Activated naive CD8-positive, alpha-beta T cell treated with anti-CD3 and anti-CD28 coated beads, Interleukin-2, amount 50 U/mL, for 24 hours (primary cell): ENCODE measurements at regions not wholly inside any gene's neighbourhood (a gene's known extent, or its start where the extent isn't known, plus 50 kb on each side); places are given as distances from the start of the nearest gene placed in this dataset.

Experiments used
- ATAC-seq: fragments of 150-1000 bp; cut with Tn5 transposase; one replicate; pipeline ENCODE4 v1.10.0; 2021
- DNase-seq: peaks from one replicate; pipeline ENCODE4 v3.0.0; 2021
- H3K27ac Mint-ChIP-seq: one replicate; pipeline ENCODE4 v1.8.0; 2021; ENCODE audit warnings: mild to moderate bottlenecking, mixed read lengths
- H3K27me3 Mint-ChIP-seq: one replicate; pipeline ENCODE4 v1.8.0; 2021; ENCODE audit warnings: mixed read lengths
- H3K36me3 Mint-ChIP-seq: one replicate; pipeline ENCODE4 v1.8.0; 2021; ENCODE audit warnings: low read depth, mixed read lengths
- H3K4me1 Mint-ChIP-seq: one replicate; pipeline ENCODE4 v1.8.0; 2021; ENCODE audit warnings: mixed read lengths
- H3K4me3 Mint-ChIP-seq: one replicate; pipeline ENCODE4 v1.8.0; 2021; ENCODE audit warnings: mild to moderate bottlenecking, moderate library complexity, mixed read lengths
- H3K9me3 Mint-ChIP-seq: one replicate; pipeline ENCODE4 v1.8.0; 2021; ENCODE audit warnings: mixed read lengths

DNA sequence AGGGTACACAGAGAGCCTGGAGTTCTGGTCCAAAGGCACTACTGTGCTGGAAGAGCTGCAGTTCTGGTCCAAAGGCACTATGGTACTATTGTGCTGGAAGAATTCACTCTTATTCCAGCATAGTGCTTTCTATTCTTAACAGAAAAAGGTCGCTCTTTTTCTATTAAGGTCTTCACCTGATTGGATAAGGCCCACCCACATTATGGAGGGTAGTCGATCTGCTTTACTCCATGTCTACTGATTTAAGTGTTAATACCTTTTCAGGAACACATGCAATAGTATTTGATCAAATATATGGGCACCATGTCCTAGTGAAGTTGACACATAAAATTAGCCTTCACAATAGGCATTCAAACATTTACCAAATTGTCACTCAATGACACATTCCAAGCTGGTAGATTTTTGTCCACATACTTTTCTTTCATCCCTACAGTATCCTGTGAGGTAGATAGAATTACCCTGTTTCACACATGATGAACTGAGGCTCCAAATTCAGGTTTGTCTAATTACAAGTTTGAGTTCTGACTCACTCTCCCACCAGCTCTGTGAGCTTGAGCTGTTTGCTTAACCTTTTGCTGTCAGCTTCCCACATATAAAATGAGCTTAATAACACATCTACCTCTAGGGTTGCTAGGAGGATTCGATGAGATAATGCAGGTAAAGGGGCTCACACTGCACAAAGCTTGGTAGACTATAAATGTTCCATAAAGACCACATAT lies 129.9 kb downstream of the AIPL1 start:
- Mint-ChIP-seq H3K4me3 (no peak overlapping the region), H3K9me3 (no peaks in the 10 kb centered on the region), H3K36me3 (no peaks in the 10 kb centered on the region), H3K27me3 (peaks cover 17% of the 10 kb centered on the region), H3K4me1 (no peaks in the 10 kb centered on the region), H3K27ac (no peak overlapping the region)
- ATAC-seq: no peak
- DNase-seq: no peak

DNA sequence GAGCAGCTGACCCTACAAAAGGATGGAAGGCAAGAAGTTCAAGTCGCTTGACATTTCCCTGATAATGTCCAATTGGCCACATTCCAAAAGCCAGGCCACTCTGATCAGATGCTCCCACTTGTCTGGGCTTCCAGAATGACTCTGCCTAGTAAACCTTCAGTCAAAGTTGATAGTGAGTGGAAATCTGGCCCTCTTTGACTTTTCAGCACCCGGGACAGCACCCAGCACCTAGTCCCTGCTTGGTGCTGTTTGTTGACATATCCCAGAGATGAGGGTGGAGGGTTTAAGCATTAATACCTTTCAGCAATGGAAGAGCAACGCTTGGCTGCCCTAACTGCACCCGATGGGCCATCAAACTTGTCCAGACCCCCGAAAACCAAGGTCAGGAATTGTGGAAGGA lies 131.3 kb downstream of the AIPL1 start:
- Mint-ChIP-seq H3K27ac (no peak overlapping the region), H3K9me3 (no peaks in the 10 kb centered on the region), H3K4me3 (no peak overlapping the region), H3K36me3 (no peaks in the 10 kb centered on the region), H3K4me1 (no peaks in the 10 kb centered on the region), H3K27me3 (peaks cover 26% of the 10 kb centered on the region)
- DNase-seq (peak; percentile 15), ATAC-seq (no peak)

DNA sequence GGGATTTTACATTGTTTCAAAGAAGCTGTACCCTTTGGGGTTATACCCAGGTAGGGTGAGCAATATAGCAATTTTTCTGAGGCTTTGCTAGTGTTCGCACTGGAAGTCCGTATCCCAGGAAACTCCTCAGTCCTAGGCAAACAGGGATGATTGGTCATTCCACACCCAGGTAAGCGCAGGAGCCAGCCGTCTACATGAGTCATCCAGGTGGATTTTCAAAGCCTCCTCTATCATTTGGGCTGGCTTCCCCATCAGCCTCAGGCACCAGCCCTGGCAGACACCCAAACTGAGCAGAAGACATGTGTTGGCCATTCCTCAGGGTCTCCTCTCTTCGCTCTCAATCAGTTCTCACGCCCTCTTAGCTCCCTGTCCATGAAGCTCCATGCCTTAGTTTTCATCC lies 135.6 kb downstream of the AIPL1 start:
- Mint-ChIP-seq H3K36me3 (no peaks in the 10 kb centered on the region), H3K4me3 (no peak overlapping the region), H3K4me1 (no peaks in the 10 kb centered on the region), H3K9me3 (no peaks in the 10 kb centered on the region), H3K27me3 (peaks cover 23% of the 10 kb centered on the region), H3K27ac (no peak overlapping the region)
- no peak for DNase-seq
- ATAC-seq: no peak

DNA sequence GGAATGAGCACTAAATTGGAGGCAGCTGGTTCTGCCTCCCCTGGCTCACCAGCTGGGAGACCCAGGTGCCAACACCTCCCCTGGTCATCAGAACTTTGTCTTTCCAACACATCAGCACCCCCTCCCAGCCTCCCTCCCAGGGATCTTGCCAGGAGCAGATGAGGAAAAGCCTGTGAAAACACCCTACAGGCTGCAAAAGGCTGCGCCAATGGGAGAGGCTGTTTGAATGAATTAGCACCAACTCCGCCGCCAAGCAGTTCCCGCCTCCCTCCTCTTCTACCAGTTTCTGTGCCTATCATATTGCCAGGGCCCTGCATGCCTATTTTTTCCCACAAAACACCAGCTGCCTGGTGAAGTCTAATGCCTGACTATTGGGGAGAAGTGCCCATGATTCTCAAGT lies 137.0 kb downstream of the AIPL1 start:
- ATAC-seq (no peak), DNase-seq (no peak)
- Mint-ChIP-seq H3K4me3 (no peak overlapping the region), H3K27me3 (peaks cover 26% of the 10 kb centered on the region), H3K4me1 (no peaks in the 10 kb centered on the region), H3K36me3 (no peaks in the 10 kb centered on the region), H3K27ac (no peak overlapping the region), H3K9me3 (no peaks in the 10 kb centered on the region)

DNA sequence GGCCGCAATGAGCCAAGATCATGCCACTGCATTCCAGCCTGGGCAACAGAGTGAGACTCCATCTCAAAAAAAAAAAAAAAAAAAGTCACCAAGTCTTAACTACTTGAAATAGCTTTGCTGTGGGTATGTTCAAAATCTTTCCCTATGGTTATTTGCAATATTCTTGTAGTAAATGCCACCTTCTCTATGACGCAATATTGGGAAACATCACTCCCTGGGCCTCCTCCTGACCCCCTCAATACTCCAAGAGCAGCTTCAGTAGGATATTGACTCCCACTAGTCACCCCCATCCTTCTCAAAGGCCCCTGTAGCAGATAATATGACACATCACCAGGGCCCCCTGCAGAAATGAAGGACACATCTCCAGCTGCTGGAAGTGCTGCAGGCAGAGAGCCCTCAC lies 137.8 kb downstream of the AIPL1 start:
- Mint-ChIP-seq H3K27me3 (peaks cover 26% of the 10 kb centered on the region), H3K27ac (no peak overlapping the region), H3K4me3 (no peak overlapping the region), H3K4me1 (no peaks in the 10 kb centered on the region), H3K36me3 (no peaks in the 10 kb centered on the region), H3K9me3 (no peaks in the 10 kb centered on the region)
- ATAC-seq (no peak), DNase-seq (no peak)

DNA sequence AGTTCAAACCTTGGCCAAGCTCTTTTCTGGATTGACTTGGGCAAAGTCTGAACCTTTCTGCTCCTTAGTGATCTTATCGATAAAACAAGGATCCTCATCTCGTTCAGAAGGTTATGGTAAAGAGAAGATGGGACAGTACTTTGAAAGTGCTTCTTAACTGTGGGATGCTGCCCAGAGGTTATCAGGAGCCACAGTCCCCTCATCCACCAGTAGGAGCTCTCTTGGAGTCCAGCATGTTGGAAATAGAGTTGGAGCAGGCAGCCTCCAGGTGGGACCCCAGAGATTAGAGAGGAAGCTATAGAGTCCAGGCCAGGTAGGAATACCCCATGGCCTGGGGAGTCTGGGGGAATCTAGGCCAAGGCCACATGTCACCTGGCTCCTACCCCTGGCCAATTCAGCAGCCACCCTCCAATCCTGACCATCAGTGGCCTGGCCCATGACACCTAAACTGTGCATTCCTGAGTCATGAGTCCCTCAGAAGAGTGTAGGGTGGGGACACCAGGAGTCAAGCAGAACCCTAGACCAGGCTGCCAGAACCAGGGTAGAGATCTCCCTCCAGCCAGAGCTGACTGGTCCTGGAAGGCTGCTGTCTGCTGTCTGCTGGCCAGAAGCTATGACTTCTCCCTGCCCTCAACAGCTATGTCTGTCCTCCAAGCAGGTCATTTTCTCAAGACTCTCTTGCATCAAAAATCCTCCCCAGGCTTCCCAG lies 144.3 kb downstream of the AIPL1 start:
- Mint-ChIP-seq H3K9me3 (no peaks in the 10 kb centered on the region), H3K36me3 (no peaks in the 10 kb centered on the region), H3K4me1 (no peaks in the 10 kb centered on the region), H3K4me3 (no peak overlapping the region), H3K27ac (no peak overlapping the region), H3K27me3 (peaks cover 14% of the 10 kb centered on the region)
- ATAC-seq: no peak
- DNase-seq: no peak

DNA sequence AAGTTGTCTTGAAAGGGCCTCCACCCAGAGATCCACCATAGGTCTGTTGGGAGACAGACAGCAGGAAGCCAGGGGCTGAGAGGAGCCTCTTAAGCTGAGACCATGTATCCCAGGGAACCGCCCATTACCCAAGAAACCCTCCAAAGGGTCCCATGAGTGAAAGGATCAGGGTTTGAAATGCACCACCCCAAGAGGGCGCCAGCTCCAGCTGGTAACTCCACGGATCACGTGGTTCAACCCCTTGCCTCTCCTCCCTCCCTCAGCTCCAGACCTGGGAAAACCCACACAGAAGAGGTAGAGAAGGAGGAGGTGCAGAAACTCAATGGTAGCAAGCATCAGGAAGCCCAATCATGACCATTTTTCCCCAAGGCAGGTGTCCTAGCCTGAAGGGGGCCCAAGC lies 148.7 kb downstream of the AIPL1 start:
- H3K36me3 Mint-ChIP-seq: no peaks in the 10 kb centered on the region
- no peaks in the 10 kb centered on the region for H3K4me1 Mint-ChIP-seq
- H3K27ac Mint-ChIP-seq: no peak overlapping the region
- ATAC-seq: no peak
- H3K9me3 Mint-ChIP-seq: no peaks in the 10 kb centered on the region
- DNase-seq: no peak
- peaks cover 9% of the 10 kb centered on the region for H3K27me3 Mint-ChIP-seq
- H3K4me3 Mint-ChIP-seq: no peak overlapping the region

DNA sequence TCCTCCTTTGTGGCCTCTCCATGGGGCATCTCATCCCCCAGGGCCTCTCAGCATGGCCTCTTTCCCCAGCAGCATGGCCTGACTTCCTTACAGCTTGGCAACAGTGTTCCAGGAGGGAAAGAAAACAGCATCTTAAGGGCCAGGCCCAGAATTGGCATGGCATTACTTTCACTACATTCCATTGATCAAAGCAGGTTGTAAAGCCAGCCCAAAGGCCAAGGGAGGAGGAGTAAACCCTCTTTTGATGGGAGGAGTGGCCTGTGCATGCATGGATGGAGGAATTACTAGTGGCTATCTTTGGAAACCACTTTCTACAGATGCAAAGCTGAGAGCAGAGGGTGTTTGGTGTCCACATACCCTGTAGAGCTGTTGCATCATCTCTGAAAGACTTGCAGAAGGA lies 149.4 kb downstream of the AIPL1 start:
- no peak for DNase-seq
- no peak for ATAC-seq
- Mint-ChIP-seq H3K27me3 (peaks cover 11% of the 10 kb centered on the region), H3K4me3 (no peak overlapping the region), H3K9me3 (no peaks in the 10 kb centered on the region), H3K36me3 (no peaks in the 10 kb centered on the region), H3K4me1 (no peaks in the 10 kb centered on the region), H3K27ac (no peak overlapping the region)

DNA sequence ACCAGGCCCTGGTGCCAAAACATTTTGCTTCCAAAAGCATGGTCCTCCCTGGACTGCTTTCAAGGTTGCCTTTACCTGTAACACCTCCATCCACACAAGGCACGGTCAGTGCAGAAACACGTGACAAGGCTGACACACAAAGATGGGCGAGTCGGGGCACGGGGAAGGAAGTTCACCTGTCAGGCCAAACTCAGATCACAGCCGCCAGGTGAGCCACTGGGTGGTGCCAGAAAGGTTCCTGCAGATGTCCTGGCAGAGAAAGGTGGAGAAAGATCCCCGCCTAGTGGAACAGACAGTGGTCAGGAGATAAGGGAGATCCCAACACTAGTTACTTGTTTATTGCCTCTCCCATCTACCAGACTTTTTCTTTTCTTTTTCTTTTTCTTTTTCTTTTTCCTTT lies 155.3 kb downstream of the AIPL1 start:
- H3K36me3 Mint-ChIP-seq: no peaks in the 10 kb centered on the region
- H3K4me3 Mint-ChIP-seq: no peak overlapping the region
- no peak overlapping the region for H3K27ac Mint-ChIP-seq
- H3K4me1 Mint-ChIP-seq: no peaks in the 10 kb centered on the region
- ATAC-seq (no peak), DNase-seq (no peak)
- no peaks in the 10 kb centered on the region for H3K9me3 Mint-ChIP-seq
- peaks cover 7% of the 10 kb centered on the region for H3K27me3 Mint-ChIP-seq

DNA sequence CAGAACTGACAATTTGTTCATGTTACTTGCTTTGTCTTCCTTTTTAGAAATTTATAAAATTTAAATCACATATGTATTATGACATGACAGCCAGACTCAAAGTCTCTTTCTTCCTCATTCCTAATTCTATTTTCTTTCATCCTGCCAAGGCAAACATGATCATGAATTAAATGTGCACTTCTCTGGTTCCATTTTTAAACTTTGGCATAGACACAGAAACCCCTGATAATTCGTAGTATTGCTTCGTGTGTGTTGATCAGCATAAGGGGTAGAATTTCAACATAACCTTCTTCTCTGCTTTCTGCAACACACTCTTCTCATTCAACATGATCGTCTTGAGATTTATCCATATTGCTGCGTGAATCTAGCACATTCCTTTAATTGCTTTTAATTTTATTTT lies 156.5 kb downstream of the AIPL1 start:
- no peak overlapping the region for H3K27ac Mint-ChIP-seq
- H3K4me1 Mint-ChIP-seq: no peaks in the 10 kb centered on the region
- no peak for ATAC-seq
- H3K4me3 Mint-ChIP-seq: no peak overlapping the region
- no peaks in the 10 kb centered on the region for H3K36me3 Mint-ChIP-seq
- DNase-seq: no peak
- H3K27me3 Mint-ChIP-seq: peaks cover 7% of the 10 kb centered on the region
- no peaks in the 10 kb centered on the region for H3K9me3 Mint-ChIP-seq

DNA sequence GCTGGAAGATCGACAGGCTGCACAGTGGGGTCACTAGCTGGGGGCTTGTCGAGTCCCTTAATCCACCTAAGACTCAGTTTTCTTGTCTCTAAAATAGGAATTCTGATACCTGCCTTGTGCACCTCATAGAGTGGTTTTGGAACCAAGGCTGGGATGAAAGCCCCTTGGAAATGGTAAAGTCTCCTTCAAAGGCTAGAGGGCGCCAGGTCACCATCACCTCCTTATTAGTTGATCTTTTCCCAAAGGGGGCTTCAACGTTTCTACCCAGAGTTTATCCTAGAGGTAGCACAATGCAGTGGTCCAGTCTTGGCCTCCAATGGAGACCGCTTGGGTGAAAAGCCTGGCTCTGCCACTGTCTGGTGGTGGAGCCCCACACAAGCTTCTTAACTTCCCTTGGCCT lies 158.2 kb downstream of the AIPL1 start:
- Mint-ChIP-seq H3K27me3 (peaks cover 7% of the 10 kb centered on the region), H3K9me3 (no peaks in the 10 kb centered on the region), H3K4me1 (no peaks in the 10 kb centered on the region), H3K27ac (no peak overlapping the region), H3K4me3 (no peak overlapping the region), H3K36me3 (no peaks in the 10 kb centered on the region)
- DNase-seq: no peak
- no peak for ATAC-seq

DNA sequence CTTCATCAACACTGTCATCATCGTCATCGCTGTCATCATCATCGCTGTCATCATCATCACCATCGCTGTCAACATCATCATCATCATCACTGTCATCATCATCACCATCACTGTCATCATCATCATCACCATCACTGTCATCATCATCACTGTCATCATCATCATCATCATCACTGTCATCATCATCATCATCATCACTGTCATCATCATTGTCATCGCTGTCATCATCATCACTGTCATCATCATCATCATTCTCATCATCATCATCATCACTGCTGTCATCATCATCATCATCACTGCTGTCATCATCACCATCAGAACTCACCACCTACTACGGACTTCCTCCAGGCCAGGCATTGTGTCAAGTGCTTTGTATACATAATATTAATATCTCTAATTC lies 160.6 kb downstream of the AIPL1 start:
- H3K9me3 Mint-ChIP-seq: peaks cover 8% of the 10 kb centered on the region
- H3K4me3 Mint-ChIP-seq: no peak overlapping the region
- H3K27ac Mint-ChIP-seq: no peak overlapping the region
- no peaks in the 10 kb centered on the region for H3K4me1 Mint-ChIP-seq
- no peak for ATAC-seq
- H3K36me3 Mint-ChIP-seq: no peaks in the 10 kb centered on the region
- H3K27me3 Mint-ChIP-seq: peaks cover 5% of the 10 kb centered on the region
- DNase-seq: no peak

DNA sequence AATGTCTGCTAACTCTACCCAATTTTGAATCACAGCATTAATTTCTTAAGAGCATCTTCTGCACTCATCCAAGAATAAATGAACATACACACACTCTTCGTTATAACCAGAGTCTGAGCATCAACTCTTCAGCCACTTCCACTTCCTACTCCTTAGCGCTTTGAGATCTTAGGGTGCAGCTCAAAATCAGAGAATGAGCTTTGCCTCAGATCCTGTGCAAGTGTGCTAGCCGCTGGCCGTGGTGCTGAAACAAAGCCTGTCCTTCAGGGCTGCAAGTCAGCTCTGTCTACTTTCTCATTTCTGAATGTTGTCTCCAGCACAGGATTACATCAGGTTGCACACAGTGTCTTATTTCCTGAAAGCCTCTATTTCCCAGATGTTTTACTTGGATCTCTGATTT lies 165.4 kb downstream of the AIPL1 start:
- no peak overlapping the region for H3K27ac Mint-ChIP-seq
- H3K4me3 Mint-ChIP-seq: no peak overlapping the region
- H3K27me3 Mint-ChIP-seq: peaks cover 7% of the 10 kb centered on the region
- H3K4me1 Mint-ChIP-seq: no peaks in the 10 kb centered on the region
- DNase-seq (peak; percentile 34), ATAC-seq (no peak)
- H3K36me3 Mint-ChIP-seq: no peaks in the 10 kb centered on the region
- peaks cover 12% of the 10 kb centered on the region for H3K9me3 Mint-ChIP-seq

DNA sequence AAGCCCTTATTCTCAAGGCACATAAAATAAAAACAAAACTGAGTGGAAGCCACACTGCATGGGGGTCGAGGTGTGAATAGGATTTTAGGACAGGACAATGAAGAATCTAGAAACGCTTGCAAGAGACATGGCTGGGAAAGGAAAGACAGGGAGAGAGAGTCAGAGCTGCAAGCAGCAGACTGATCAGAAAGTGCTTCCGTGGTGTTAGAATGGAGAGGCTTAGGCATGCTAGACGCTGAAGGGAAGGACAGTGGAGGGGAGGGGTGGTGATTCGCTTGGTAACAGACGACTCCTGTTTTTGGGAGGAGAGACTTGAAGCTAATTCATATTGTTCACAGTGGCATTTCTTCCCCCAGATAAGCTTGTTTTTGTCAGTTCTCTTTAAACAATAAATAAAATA lies 173.5 kb downstream of the AIPL1 start:
- no peak for ATAC-seq
- Mint-ChIP-seq H3K9me3 (peaks cover 4% of the 10 kb centered on the region), H3K4me1 (no peaks in the 10 kb centered on the region), H3K27me3 (peaks cover 47% of the 10 kb centered on the region), H3K36me3 (no peaks in the 10 kb centered on the region), H3K4me3 (no peak overlapping the region), H3K27ac (no peak overlapping the region)
- no peak for DNase-seq

DNA sequence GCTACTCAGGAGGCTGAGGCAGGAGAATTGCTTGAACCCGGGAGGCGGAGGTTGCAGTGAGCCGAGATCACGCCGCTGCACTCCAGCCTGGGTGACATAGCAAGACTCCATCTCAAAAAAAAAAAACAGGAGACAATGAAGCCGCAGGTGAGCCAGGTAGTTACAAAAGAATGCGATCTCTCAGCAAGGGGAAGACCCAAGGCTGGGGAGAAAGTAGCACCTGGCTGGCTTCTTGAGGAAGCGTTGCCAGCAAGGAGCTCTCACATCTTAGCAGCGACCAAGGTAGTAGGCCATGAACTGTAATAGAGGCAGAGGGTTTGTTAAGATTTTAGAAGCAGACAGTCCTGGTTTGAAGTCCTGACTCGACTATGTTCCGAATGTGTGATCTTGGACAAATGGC lies 175.0 kb downstream of the AIPL1 start:
- H3K36me3 Mint-ChIP-seq: no peaks in the 10 kb centered on the region
- H3K4me3 Mint-ChIP-seq: no peak overlapping the region
- ATAC-seq: no peak
- no peak overlapping the region for H3K27ac Mint-ChIP-seq
- DNase-seq: no peak
- H3K9me3 Mint-ChIP-seq: no peaks in the 10 kb centered on the region
- H3K27me3 Mint-ChIP-seq: peaks cover 51% of the 10 kb centered on the region
- H3K4me1 Mint-ChIP-seq: no peaks in the 10 kb centered on the region
